GM21723 (cell line): ENCODE measurements at regions not wholly inside any gene's neighbourhood (a gene's known extent, or its start where the extent isn't known, plus 50 kb on each side); places are given as distances from the start of the nearest gene placed in this dataset.
"Not testable (repeated sequence)": the region's sequence is repeated elsewhere in the genome, so short reads cannot be mapped to it uniquely, and the experiment has no call there.

Experiments used
- ATAC-seq: cut with Tn5 transposase; IDR thresholded peaks from one replicate; pipeline ENCODE4 v1.9.1; 2021; ENCODE audit warnings: mild to moderate bottlenecking, moderate library complexity; ENCODE audit not compliant: unreplicated experiment

DNA sequence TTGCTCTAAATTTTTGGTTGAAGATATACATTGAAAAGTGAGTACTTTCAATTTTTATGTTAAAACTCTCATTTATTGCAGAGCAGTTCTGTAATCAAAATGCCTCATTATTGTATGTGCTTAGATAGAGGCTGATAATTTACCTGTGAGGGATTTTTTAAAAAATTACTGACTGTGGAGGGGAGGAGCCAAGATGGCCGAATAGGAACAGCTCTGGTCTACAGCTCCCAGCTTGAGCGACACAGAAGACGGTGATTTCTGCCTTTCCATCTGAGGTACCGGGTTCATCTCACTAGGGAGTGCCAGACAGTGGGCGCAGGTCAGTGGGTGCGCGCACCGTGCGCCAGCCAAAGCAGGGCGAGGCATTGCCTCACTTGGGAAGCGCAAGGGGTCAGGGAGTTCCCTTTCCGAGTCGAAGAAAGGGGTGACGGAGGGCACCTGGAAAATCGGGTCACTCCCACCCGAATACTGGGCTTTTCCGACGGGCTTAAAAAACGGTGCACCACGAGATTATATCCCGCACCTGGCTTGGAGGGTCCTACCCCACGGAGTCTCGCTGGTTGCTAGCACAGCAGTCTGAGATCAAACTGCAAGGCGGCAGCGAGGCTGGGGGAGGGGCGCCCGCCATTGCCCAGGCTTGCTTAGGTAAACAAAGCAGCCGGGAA lies 89.4 kb downstream of the DDX11 start:
- not testable (repeated sequence) for ATAC-seq

DNA sequence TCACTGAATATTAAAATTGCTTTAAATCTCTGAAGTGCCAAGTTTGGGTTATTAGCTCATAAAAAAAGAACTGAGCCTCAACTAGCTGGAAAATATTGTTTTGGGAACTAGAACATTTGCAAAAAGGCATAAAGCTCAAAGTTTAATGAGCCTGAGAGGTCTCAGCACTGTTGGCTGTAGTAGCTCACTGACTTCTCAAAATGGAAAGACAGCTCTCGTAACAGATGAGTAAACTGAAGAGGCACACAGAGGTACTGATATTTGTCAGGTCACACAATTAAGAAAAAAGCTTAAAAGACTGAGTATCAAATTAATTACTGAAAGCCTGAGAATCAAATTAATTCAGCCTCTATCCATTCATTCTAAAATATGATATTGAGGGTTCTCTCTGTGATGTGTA lies 100.6 kb downstream of the DDX11 start:
- ATAC-seq: not testable (repeated sequence)

DNA sequence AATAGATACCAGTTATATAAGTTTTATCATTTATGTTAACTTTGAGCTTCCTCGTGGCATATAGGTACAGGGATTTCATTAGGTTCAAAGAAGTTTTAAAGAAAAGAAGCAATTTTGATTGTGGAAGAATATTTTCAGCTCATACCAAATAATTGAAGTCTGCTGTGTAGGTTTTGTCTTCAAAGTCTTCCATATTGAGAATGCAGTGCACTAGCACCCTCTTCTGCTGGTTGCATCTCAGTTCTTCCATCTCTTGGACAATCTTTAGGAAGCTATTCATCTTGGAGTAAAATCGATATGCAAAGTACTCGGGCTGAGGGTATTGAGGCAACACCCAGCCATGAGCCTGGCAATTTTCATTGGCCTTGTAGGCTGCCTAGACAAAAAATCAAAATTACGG lies 103.9 kb downstream of the DDX11 start:
- not testable (repeated sequence) for ATAC-seq

DNA sequence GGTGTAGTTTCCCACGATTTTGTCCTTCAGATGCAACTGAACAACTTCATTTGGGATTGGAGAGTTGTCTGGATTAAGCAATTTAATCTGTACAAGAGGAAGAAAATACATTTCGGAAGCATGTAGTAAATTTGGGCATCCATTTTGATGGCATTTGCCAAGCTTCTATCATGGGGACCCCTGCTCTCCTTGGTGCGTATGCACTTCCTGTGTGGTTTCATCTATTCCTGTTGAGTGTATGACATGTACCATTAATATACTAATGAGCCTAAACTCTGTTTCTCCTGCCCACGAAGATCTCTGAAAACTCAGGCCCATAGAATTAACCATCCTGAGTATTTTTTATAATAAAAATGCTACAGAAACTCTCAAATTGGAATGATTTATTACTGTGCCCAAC lies 105.2 kb downstream of the DDX11 start:
- ATAC-seq: not testable (repeated sequence)

DNA sequence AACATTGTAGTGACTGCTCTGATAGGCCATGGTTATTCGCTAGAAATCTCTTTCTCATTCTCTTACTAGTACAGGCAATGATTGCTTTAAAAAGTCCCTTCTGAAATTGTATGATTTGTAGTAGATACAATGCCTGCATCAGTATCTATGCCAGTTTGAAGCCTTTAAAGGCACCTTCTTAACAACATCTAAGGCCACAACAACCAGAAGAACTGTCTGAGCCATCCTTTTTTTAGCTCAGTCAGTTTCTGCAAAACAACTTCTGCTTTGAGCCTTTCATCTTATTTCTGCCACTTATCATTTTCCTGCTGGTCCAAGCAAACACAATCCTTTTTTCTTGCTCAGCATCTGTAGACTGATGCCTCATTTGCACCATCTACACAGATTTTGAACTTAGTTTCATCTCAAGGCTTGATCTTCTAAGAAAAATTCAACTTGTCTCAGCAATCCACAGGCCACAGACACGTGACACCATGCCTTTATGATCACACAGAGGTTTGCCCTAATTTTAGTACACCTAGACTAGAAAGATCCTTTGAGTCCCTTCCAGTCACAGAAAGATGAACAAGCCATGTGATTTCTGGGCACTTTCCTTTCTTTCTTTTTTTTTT lies 106.1 kb downstream of the DDX11 start:
- ATAC-seq: not testable (repeated sequence)

DNA sequence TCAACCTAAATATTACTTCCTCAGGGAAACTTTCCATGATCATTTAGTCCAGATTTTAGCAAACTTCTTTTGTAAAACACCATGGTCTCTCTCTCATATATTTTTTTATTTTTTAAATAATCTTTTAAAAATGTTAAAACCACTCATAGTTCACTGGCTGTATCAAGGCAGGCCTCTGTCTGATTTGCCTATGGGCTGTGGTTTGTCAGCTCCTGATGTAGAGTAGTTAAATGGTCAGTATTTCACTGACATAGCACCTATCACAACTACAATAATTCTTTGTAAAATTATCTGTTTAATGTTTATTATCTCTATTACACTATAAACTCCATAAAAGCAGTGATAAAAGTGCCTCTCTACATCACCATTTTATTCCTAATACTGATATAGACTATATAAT lies 108.9 kb downstream of the DDX11 start:
- not testable (repeated sequence) for ATAC-seq

DNA sequence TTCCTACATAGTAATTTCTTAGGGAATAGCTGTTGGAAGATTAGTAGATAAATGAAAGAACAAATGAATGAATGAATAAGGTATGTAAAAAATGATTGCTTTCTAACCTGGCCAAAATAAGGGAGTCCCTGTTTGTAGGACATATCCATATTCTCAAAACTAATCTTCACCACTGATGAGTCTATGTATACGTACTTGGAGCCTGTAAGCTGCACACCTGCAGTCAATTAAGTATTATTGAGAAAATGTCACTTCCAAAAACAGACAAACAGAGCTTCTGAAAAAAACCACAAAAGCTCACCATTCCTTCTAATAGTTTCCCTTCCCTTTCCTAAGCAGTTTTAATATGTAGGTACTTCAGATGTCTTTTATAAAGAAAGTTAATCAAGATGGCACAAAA lies 109.4 kb downstream of the DDX11 start:
- not testable (repeated sequence) for ATAC-seq

DNA sequence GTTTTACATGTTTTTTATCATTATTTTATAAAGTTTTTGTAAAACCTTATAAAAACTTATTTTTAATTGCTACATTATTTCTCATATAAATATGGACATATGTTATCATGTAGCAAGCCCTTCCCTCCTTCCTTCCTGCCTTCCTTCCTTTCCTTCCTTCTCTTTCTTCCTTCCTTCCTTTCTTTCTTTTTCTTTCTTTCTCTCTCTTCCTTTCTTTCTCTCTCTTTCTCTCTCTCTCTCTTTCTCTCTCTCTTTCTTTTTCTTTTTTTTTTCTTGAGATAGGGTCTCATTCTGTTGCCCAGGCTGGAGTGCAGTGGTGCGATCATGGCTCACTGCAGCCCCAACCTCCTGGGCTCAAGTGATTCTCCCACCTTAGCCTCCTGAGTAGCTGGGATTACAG lies 110.2 kb downstream of the DDX11 start:
- ATAC-seq: not testable (repeated sequence)

DNA sequence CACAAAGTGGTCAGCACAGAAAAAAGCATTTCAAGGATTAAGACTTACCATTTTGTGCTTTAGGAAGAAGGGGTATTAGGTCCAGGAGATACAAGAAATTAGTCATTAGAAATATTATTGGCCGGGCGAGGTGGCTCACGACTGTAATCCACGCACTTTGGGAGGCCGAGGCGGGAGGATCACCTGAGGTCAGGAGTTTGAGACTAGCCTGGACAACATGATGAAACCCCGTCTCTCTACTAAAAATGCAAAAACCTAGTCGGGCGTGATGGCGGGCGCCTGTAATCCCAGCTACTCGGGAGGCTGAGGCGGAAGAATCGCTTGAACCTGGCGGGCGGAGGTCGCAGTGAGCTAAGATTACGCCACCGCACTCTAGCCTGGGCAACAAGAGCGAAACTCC lies 111.0 kb downstream of the DDX11 start:
- ATAC-seq: not testable (repeated sequence)

DNA sequence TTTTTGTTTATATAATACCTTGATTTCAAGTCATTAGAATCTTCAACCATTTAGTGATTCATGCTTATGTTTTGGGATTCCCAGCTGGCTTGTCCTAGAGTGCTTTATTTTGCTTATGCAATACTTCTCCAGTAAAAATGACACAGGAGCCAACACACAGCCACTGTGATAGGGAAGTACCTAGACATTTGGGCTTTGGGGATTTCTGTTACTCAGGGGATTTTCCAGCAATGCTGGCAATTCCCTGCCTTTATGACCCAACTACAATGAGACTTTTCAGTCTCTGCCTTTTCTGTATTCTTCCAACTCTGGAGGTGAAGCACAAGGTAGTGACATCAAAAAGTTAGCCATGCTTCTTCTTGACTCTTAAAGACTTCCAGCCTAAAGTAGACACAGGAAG lies 119.0 kb downstream of the DDX11 start:
- ATAC-seq: not testable (repeated sequence)

DNA sequence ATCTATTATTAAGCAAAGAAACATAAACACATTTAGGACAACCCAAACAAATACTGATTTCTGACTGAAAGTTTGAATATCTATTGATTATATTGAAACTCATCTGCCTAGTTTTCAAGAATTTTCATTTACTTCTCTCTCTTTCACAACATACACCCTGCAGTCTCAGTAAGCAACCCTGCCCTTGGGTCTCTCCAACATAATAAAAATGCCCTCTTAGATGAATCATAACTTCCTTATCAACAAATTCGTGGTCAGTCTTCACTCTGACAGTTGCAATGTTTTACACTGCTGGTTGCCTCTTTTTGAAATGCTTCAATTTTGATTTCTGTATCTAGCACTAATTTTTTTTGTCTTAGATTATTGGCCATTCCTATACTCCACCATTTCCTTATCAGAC lies 122.0 kb downstream of the DDX11 start:
- ATAC-seq: not testable (repeated sequence)

DNA sequence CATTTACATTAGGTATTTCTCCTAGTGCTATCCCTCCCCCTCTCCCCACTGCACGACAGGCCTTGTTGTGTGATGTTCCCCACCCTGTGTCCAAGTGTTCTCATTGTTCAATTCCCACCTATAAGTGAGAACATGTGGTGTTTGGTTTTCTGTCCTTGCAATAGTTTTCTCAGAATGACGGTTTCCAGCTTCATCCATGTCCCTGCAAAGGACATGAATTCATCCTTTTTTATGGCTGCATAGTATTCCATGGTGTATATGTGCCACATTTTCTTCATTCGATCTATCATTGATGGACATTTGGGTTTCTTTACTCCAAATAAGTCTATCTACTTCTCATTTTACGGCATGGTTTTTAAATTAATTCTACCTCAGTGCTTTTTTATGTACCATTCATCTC lies 125.8 kb downstream of the DDX11 start:
- ATAC-seq: not testable (repeated sequence)

DNA sequence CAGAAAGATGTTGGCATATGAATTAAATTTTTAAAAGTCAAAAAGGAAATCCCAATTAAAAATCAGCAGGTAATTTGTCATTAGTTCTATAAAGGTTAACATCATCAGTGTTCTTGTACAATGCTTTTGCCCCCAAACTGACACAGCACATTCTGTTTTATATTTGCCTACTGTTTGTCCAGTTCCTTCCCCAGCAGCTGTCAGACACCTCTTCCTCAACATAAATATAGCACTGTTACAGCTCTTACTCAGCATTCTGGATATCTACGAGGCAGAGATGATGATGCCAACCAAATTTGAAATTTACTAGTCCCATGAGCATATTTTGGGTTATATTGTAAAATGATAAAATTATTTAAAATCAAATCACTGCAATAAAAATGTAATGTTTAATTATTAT lies 124.6 kb downstream of the SINHCAF start:
- no peak for ATAC-seq

DNA sequence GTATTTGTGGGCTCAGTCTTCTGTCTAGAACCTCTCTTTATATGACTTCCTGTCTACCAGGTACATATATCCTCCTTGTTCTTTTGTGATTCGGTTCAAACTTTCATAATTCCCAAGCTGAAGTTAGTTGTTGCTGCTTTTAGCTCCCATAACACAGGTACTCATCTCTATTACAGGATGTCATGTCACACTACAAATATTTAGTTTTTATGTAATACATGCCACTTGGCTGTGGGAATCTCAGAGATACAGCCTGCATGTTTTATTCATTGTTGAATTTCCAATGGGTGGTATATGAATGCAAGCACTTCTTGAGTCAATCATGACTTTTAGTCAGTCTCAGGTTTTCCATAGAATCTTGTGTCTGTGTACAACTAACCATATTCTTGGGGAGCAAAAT lies 122.7 kb downstream of the SINHCAF start:
- no peak for ATAC-seq

DNA sequence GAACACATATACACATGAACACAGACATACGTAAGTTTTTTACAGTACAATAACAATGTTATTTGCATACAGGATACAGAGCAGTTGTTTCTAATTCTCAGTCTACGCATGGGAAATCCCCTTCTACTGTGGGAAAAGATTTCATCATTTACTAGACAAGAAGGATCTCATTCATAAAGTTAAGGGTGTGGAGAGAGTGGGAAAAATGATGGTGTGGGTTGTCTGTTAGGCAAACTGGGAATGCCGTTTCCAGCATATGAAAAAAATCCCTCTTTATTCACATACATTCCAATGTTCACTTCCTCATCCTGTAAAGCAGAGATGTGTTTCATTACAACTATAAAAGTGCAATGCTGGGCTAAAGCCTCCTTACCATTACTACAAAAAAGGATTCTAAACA lies 120.9 kb downstream of the SINHCAF start:
- peak; percentile 99 for ATAC-seq

DNA sequence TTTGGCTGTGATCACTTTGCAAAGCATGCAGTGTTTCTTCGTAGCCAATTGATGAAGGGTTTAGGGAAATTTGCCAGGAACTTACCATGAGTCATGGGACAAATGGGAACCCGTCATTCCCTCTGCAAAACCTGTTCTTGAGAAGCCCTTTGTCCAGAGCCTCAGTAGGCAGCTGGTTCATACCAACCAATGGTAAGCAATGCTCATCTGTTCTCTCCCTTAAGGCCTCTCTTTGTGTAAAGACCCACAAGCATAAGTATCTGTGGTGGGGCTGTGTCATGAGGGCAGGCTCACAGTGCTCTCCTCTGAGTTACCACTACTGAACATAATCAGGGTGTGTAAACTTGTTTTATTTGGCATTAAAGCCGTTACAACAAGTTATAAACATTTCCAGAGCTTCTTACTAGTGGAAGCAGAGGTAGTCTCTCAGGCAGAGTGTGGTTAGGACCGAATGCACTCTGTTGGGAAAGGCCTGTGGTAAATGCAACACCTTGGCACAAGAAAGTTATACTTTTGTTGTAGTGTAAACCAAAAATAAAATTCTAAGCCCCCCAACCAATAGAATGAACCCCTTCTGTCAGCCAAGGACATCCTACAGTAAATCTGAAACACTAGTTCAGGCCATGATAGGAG lies 119.8 kb downstream of the SINHCAF start:
- ATAC-seq: no peak

DNA sequence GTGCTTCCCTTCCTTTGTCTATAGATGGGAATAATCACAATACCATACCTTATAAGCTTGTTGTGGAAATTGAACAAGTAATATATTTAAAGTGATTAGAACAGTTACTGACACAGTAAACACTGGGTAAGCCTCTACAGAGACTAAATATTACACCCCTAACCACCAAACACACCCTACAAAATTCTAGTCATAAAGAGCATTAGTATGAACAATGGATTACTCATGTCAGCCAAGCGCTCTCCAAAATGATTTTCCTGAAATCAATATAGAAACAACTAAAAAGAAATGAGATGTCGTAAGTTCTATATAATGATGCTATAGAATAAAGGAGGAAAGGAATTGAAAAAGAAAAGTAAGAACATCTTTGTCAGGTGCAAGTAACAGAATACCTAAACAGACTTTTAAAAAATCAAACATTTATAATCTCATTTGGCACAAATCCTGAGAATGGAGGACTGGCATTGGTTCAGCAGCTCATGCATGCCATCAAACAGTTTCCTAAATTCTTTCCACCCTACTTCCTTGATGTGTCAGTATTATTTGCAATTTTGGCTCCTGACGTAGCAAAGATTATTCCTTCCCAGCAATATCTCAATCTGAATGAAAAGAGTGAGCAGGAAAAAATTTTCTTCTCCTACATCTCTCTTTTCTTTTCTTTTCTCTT lies 118.0 kb downstream of the SINHCAF start:
- ATAC-seq: no peak

DNA sequence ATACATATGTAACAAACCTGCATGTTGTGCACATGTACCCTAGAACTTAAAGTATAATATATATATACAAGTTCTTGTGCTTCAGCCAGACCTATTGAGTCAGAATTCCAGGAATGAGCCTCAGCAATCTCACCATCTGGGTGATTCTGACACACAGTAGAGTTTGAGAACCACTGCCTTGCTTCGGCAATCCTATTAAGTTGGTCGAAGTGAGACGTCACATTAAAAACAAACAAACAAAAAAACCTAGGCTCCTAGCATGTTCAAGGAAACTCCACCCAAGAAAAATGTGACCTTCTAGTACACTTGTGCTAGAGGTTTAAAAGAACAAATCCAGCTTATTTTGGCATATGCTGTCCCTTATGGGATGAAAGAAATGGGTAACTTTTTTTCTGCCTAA lies 115.8 kb downstream of the SINHCAF start:
- ATAC-seq: no peak

DNA sequence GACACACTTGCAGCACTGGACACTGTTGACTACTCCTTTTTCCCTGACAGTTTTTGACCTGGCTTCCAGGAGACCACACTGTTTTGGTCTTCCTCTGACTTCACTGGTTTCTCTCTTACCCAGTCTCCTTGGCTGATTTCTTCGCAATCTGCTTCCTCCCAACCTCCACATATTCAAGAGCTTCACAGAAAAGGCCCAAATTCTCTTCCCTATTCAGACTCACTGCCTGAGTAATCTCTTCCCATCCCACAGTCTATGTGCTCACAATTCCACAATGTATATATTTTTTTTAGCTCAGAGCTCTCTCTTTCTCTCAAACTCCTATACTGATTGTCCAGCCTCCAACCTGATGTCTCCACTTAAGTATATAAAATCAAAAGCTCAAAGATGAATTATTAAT lies 115.4 kb downstream of the SINHCAF start:
- no peak for ATAC-seq

DNA sequence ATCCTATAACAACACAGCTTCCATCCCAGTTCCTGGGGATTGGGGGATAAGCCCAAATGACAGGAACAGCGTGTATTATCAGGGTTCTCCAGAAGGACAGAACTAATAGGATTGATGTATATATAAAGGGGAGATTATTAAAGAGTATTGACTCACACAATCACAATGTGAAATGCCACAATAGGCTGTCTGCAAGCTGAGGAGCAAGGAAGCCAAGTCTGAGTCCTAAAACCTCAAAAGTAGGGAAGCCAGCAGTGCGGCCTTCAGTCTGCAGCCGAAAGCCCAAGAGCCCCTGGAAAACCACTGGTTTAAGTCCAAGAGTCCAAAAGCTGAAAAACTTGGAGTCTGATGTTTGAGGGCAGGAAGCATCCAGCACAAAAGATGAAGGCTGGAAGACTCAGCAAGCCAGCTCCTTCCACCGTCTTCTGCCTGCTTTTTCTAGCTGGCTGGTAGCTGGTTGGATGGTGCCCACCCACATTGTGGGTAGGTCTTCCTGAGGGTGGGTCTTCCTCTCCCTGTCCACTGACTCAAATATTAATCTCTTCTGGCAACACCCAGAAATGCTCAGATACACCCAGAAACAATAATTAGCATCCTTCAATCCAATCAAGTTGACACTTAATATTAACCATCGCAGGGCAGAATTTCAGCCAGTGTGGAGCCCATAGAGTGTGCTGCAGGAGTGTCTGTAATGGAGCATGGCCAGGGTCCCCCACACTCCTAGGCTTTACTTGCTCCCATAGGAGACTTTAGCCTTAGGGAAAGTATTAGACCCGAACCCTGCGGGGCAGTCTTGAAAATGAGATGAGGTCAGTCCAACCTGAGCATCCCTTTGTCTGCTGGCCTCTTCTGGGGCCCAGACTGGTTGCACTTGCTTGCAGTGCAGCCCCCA lies 111.1 kb downstream of the SINHCAF start:
- ATAC-seq: no peak
